ENCODE measurements at regions not wholly inside any gene's neighbourhood (a gene's known extent, or its start where the extent isn't known, plus 50 kb on each side); places are given as distances from the start of the nearest gene placed in this dataset.

DNA sequence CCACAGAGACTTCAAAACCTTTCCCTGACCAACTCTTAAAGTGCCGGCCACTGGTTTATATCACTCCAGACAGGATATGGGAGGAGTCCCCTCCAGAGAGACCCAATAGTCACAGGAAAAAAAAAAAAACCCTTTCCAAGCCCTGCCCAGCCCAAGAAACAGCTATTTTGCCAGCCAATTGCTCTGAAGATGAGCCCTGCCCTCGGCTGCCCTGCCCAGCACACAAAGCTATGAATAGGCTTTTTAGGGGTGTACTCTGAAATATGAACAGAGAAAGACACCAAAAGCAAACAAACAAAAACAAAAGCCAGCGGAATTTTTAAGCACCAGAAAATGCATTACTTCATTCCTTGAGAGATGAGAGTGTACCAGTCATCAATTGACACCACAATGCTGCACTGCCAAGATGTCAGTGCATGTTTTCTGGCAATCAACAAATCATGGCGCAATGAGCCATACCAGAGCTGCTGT is 275.1 kb downstream of the C6orf118 start:
- TF ChIP-seq, protein P1, sequence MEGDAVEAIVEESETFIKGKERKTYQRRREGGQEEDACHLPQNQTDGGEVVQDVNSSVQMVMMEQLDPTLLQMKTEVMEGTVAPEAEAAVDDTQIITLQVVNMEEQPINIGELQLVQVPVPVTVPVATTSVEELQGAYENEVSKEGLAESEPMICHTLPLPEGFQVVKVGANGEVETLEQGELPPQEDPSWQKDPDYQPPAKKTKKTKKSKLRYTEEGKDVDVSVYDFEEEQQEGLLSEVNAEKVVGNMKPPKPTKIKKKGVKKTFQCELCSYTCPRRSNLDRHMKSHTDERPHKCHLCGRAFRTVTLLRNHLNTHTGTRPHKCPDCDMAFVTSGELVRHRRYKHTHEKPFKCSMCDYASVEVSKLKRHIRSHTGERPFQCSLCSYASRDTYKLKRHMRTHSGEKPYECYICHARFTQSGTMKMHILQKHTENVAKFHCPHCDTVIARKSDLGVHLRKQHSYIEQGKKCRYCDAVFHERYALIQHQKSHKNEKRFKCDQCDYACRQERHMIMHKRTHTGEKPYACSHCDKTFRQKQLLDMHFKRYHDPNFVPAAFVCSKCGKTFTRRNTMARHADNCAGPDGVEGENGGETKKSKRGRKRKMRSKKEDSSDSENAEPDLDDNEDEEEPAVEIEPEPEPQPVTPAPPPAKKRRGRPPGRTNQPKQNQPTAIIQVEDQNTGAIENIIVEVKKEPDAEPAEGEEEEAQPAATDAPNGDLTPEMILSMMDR (IDR thresholded peaks at IDR 0.05; ENCODE audit: extremely low read depth, missing control alignments): no peak
- no peak for DNase-seq (ENCODE audit: low spot score)

GRCh38 chr6:165031502-165031901 is 277.9 kb downstream of the C6orf118 start:
- DNase-seq (ENCODE audit: low spot score): no peak
- TF ChIP-seq, protein P1 (IDR thresholded peaks at IDR 0.05; ENCODE audit: extremely low read depth, missing control alignments): no peak

DNA sequence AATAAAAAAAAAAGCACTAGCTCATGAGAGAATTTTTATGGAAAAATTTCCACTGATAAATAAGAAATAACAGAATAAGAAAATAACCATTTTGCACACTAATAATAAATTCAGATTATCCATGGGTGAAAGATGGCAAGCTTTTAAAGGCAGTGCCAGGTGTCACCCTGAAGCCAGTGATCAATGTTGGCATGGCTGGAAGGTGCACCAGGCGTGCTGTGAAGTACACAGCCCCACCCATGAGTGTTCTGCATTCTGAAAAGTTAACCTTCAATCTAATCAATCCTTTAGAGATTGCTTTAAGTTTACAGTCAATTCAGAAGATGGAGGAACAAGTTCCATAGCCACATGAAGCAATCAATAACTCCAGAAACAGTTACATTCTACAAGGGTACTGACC is 284.4 kb downstream of the C6orf118 start:
- TF ChIP-seq, protein P1 (IDR thresholded peaks at IDR 0.05; ENCODE audit: extremely low read depth, missing control alignments): no peak
- no peak for DNase-seq (ENCODE audit: low spot score)

- DNase-seq (ENCODE audit: low spot score): no peak
- TF ChIP-seq, protein P1 (IDR thresholded peaks at IDR 0.05; ENCODE audit: extremely low read depth, missing control alignments): no peak
These were observed 289.7 kb downstream of the C6orf118 start for GRCh38 chr6:165019681-165020080.

- TF ChIP-seq, protein P1 (IDR thresholded peaks at IDR 0.05; ENCODE audit: extremely low read depth, missing control alignments): no peak
- no peak for DNase-seq (ENCODE audit: low spot score)
These were observed 293.7 kb downstream of the C6orf118 start for GRCh38 chr6:165015676-165016075.

GRCh38 chr6:165013701-165014100 is 295.7 kb downstream of the C6orf118 start:
- DNase-seq (ENCODE audit: low spot score): no peak
- TF ChIP-seq, protein P1 (IDR thresholded peaks at IDR 0.05; ENCODE audit: extremely low read depth, missing control alignments): no peak

DNA sequence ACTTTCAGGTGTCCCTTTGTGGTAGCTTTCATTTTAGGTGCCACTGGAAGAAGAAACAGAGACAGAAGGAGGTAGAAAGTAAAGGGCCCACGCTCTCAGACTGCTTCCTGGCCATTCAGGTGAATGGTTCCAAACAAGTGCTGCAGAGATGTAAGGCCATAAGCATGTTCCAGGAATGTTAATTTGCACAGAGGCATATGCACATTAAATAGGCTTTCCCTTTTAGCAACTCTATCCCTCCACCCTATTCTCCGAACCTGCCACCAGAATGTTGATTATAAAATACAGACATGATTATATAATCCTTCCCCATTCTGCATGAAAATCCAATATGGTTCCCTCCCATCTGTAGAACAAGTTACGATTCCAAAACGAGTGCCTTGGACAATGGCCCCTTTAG is 297.2 kb downstream of the C6orf118 start:
- DNase-seq (ENCODE audit: low spot score): no peak
- TF ChIP-seq, protein P1 (IDR thresholded peaks at IDR 0.05; ENCODE audit: extremely low read depth, missing control alignments): no peak

Measured in GM20000 (cell line).